Sigmoid colon (tissue), 6 donors: ENCODE measurements at regions not wholly inside any gene's neighbourhood (a gene's known extent, or its start where the extent isn't known, plus 50 kb on each side); places are given as distances from the start of the nearest gene placed in this dataset.

Source experiments
- DNase-seq: peaks from one replicate; pipeline ENCODE4 v3.0.0-alpha.2; 2019
- H3K27ac ChIP-seq, 4 donors: fragments of 200-600 bp; sonication (generic); one replicate each; pipeline ENCODE4 v1.5.1; 2016 to 2019; ENCODE audit warnings: mild to moderate bottlenecking in 1 of 4
- H3K27me3 ChIP-seq, 3 donors: fragments of 200-600 bp; sonication (generic); one replicate each; pipeline ENCODE4 v1.5.1; 2019; ENCODE audit warnings: mild to moderate bottlenecking in 1 of 3
- H3K36me3 ChIP-seq, 4 donors: fragments of 200-600 bp; sonication (generic); one replicate each; pipeline ENCODE4 v1.5.1; 2016 to 2019
- H3K4me1 ChIP-seq, 4 donors: fragments of 200-600 bp; sonication (generic); one replicate each; pipeline ENCODE4 v1.5.1; 2017 to 2019
- H3K4me3 ChIP-seq, 4 donors: fragments of 200-600 bp; sonication (generic); one replicate each; pipeline ENCODE4 v1.5.1; 2017 to 2019; ENCODE audit warnings: mild to moderate bottlenecking in 2 of 4, moderate library complexity in 1 of 4
- H3K9me3 ChIP-seq, 4 donors: fragments of 200-600 bp in 3 of 4; sonication (generic) in 3 of 4; one replicate each; pipeline versions ENCODE4 v1.5.1 to v1.6.1; 2013 to 2019
- EP300 ChIP-seq, 4 donors: sonication (generic); formaldehyde crosslinking; IDR thresholded peaks; one replicate each; pipeline ENCODE4 v1.6.1; 2017; ENCODE audit warnings: antibody characterized with exemption in 4 of 4
- POLR2A ChIP-seq, 2 donors: fragments of 450-650 bp; IDR thresholded peaks; one replicate each; pipeline ENCODE4 v1.6.1; 2016; ENCODE audit warnings: antibody characterized with exemption in 2 of 2, mild to moderate bottlenecking in 2 of 2, moderate library complexity in 2 of 2
- POLR2AphosphoS5 ChIP-seq, 4 donors: sonication (generic); formaldehyde crosslinking; IDR thresholded peaks; one replicate each; pipeline ENCODE4 v1.6.1; 2017; ENCODE audit warnings: antibody characterized with exemption in 4 of 4
- WGBS, 2 donors: extraction: QIAGEN DNeasy Blood & Tissue Kit; methylation state at CpG; one replicate each; pipeline ENCODE4 v1.1.7; 2013; 5-methylcytosine and 5-hydroxymethylcytosine counted together
- intact Hi-C: fragments of 100-400 bp; cut with DNase I; formaldehyde crosslinking; loops from one replicate; pipeline ENCODE4 v1.15.1; 2023
- TF ChIP-seq, protein P1 (sequence below), 4 experiments: fragments of 450-650 bp in 3 of 4; fragments of 200-600 bp in 1 of 4; IDR thresholded peaks; one replicate each; pipeline ENCODE4 v1.5.1; 2016 to 2019; ENCODE audit warnings: antibody characterized with exemption in 4 of 4, mild to moderate bottlenecking in 3 of 4, moderate library complexity in 2 of 4
- donor health status: healthy with polysubstance abuse.
- donor health status: healthy.

DNA sequence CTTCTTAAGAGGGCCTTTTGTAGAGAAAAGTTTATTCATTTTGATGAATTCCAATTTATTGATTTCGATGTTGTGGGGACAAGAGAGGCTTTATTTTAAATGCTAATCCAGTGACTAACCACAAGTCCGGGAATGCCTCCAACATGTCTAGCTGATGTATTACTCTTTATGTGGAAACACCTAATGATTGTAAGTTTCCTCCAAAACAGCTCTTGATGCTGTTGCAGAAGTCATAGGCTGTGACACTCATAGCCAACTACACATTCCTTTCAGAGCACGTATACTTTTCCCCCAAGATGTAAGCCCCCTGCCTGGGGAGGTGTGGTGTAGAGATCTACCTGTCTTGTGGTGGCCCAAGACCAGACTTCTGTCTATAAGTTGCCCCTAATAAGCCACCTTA is 61.3 kb upstream of the RNF24 start:
- Histone ChIP-seq H3K27ac (peak overlapping the region in 2 of 4 donors; percentile 26 to 54), H3K27me3 (no peaks in the 10 kb centered on the region), H3K36me3 (no peaks in the 10 kb centered on the region), H3K4me3 (no peak overlapping the region), H3K9me3 (no peaks in the 10 kb centered on the region), H3K4me1 (peaks cover 0 to 13% (median 4%) of the 10 kb centered on the region in 4 donors)
- 54 to 71% methylated on average over 3 of the region's 3 CpGs for WGBS, 2 donors
- no peak for DNase-seq
- TF ChIP-seq EP300 (IDR thresholded peaks at IDR 0.05) (no peak), POLR2AphosphoS5 (IDR thresholded peaks at IDR 0.05) (peak; percentile 17 to 56 (median 42)), POLR2A (IDR thresholded peaks at IDR 0.05) (no peak)
- TF ChIP-seq, protein P1, sequence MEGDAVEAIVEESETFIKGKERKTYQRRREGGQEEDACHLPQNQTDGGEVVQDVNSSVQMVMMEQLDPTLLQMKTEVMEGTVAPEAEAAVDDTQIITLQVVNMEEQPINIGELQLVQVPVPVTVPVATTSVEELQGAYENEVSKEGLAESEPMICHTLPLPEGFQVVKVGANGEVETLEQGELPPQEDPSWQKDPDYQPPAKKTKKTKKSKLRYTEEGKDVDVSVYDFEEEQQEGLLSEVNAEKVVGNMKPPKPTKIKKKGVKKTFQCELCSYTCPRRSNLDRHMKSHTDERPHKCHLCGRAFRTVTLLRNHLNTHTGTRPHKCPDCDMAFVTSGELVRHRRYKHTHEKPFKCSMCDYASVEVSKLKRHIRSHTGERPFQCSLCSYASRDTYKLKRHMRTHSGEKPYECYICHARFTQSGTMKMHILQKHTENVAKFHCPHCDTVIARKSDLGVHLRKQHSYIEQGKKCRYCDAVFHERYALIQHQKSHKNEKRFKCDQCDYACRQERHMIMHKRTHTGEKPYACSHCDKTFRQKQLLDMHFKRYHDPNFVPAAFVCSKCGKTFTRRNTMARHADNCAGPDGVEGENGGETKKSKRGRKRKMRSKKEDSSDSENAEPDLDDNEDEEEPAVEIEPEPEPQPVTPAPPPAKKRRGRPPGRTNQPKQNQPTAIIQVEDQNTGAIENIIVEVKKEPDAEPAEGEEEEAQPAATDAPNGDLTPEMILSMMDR (IDR thresholded peaks at IDR 0.05): no peak
- intact Hi-C loops: no loop called here

DNA sequence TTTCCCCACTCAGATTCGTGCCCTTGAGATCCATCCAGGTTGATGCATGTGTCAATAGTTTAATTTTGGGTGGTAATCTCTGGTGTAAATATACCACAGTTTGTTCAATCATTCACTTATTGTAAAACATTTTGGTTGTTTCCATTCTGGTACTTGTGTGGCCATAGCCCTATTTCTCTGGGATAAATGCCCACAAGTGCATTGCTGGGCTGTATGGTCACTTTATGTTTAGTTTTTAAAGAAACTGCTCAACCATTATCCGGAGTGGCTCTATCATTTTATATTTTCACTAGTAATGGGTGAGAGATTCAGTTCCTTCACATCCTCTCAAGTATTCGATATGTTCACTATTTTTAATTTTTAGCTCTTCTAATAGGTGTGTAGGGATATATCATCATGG is 60.7 kb upstream of the RNF24 start:
- TF ChIP-seq POLR2A (IDR thresholded peaks at IDR 0.05): no peak
- TF ChIP-seq, protein P1 (IDR thresholded peaks at IDR 0.05): no peak
- no peak for DNase-seq
- intact Hi-C loops: no loop called here
- Histone ChIP-seq H3K4me3 (no peak overlapping the region), H3K4me1 (peaks cover 0 to 13% (median 4%) of the 10 kb centered on the region in 4 donors), H3K9me3 (no peaks in the 10 kb centered on the region), H3K27ac (no peak overlapping the region), H3K27me3 (no peaks in the 10 kb centered on the region), H3K36me3 (no peaks in the 10 kb centered on the region)
- WGBS, 2 donors: 76 to 84% methylated on average over 3 of the region's 3 CpGs

DNA sequence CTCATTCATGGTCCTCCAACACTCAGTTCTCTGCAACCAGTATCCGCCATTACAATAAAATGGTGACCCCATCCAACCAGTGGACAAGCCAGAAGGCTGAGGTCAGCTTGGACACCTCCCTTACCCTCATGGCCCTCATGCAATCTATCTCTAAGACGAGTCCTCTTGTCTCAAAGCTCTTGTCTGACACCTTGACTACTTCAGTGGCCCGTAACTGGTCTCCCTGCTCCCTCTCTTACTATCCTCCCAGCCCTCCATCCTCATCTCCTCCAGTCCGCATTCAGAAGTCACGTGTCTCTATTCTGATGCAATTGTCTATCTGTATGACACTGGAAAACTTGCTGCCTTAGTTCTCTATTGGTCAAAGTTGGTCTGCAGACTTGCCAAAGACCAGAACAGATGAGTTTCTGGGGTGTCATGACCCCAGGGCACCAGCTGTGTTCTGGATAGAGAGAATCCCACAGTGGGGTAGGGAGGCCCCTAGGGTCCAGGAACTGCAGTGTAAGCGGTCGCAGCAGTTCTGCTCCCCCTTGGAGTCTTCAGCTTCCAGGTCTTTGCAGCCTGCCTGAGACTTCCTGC is 59.6 kb upstream of the RNF24 start:
- intact Hi-C loops: no loop called here

DNA sequence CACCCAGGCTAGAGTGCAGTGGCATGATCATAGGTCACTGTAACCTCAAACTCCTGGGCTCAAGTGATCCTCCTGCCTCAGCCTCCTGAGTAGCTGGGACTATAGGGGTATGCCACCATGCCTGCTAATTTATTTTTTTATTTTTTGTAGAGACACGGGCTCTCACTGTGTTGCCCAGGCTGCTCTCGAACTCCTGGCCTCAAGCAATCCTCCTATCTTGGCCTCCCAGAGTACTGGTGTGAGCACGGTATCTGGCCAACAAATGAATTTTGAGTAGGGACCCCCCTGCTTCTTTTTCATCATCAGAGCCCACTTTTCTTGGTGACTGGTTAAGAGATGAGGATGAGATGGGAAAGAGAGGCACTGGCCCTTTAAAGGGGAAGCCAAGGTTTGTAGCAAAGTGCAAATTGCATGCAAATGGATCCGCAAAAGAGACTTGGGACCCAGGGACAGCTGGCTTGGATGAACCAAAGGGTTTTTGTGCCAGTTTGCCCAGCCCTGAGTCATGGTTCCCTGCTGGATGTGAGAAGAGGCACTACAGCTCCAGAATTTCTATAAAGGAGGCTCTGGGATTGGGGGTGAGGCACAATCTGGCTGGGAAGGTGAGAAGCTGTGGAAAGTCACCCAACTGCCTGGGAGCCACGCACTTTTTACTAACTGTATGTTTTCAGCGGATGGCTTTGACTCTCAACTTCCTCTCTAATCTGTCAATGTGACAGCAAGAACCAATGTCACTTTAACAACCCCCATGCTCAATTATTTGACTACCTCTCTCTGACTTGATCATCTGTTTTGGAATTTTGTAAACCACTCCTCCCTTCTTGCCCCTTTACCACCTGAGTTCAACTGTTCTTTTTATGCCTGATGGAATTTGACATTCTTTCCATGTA is 58.7 kb upstream of the RNF24 start:
- Histone ChIP-seq H3K4me1 (peaks cover 0 to 13% (median 7%) of the 10 kb centered on the region in 4 donors), H3K4me3 (no peak overlapping the region), H3K9me3 (no peaks in the 10 kb centered on the region), H3K27me3 (no peaks in the 10 kb centered on the region), H3K36me3 (no peaks in the 10 kb centered on the region), H3K27ac (no peak overlapping the region)
- peak; percentile 12 for DNase-seq
- intact Hi-C loops: no loop called here
- WGBS, 2 donors: 74 to 76% methylated on average over 6 of the region's 6 CpGs
- no peak for TF ChIP-seq POLR2AphosphoS5 (IDR thresholded peaks at IDR 0.05)
- TF ChIP-seq EP300 (IDR thresholded peaks at IDR 0.05): no peak
- TF ChIP-seq, protein P1 (IDR thresholded peaks at IDR 0.05): no peak
- no peak for TF ChIP-seq POLR2A (IDR thresholded peaks at IDR 0.05)

More for the DNA sequence above, 59.6 kb upstream of the RNF24 start:
- H3K27me3 ChIP-seq: no peaks in the 10 kb centered on the region
- H3K9me3 ChIP-seq: no peaks in the 10 kb centered on the region
- peaks cover 0 to 13% (median 6%) of the 10 kb centered on the region in 4 donors for H3K4me1 ChIP-seq
- no peak for TF ChIP-seq EP300 (IDR thresholded peaks at IDR 0.05)
- TF ChIP-seq POLR2A (IDR thresholded peaks at IDR 0.05): no peak
- TF ChIP-seq, protein P1 (IDR thresholded peaks at IDR 0.05): no peak
- no peak for TF ChIP-seq POLR2AphosphoS5 (IDR thresholded peaks at IDR 0.05)
- no peak overlapping the region for H3K4me3 ChIP-seq
- H3K27ac ChIP-seq: no peak overlapping the region
- H3K36me3 ChIP-seq: no peaks in the 10 kb centered on the region
- WGBS, 2 donors: 78 to 87% methylated on average over 7 of the region's 7 CpGs
- DNase-seq: peak; percentile 26
